NCI-H2081 (cell line): ENCODE measurements at regions not wholly inside any gene's neighbourhood (a gene's known extent, or its start where the extent isn't known, plus 50 kb on each side); places are given as distances from the start of the nearest gene placed in this dataset.
"Not testable (repeated sequence)": the region's sequence is repeated elsewhere in the genome, so short reads cannot be mapped to it uniquely, and the experiment has no call there.

ENCODE experiments used
- DNase-seq, 2 experiments: peaks; one replicate each; lab custom pipeline; 2025; lab: John Stamatoyannopoulos, UW

GRCh38 chr10:42690449-42691360 lies 52.3 kb upstream of the ZNF33B start:
- DNase-seq: peak; percentile 56 to 76

- DNase-seq: peak; percentile 69 to 92
These were observed 53.2 kb upstream of the ZNF33B start for GRCh38 chr10:42691361-42692120.

GRCh38 chr10:42697926-42698325 lies 59.6 kb upstream of the ZNF33B start:
- no peak for DNase-seq

- DNase-seq: no peak
These were observed 68.9 kb upstream of the ZNF33B start for GRCh38 chr10:42707234-42707633.

GRCh38 chr10:42719339-42719738 lies 63.3 kb upstream of the BMS1 start:
- DNase-seq: not testable (repeated sequence)

GRCh38 chr10:42722575-42722974 lies 60.0 kb upstream of the BMS1 start:
- DNase-seq: no peak

- not testable (repeated sequence) for DNase-seq
These were observed 59.0 kb upstream of the BMS1 start for GRCh38 chr10:42723549-42723948.

GRCh38 chr10:42724660-42725059 lies 57.9 kb upstream of the BMS1 start:
- DNase-seq: not testable (repeated sequence)

GRCh38 chr10:42732266-42732665 lies 50.3 kb upstream of the BMS1 start:
- DNase-seq: no peak
